Karpas-422 (cell line): ENCODE measurements at regions not wholly inside any gene's neighbourhood (a gene's known extent, or its start where the extent isn't known, plus 50 kb on each side); places are given as distances from the start of the nearest gene placed in this dataset.

ENCODE experiments used
- DNase-seq: peaks from one replicate; pipeline ENCODE4 v3.0.0-alpha.2; 2015
- H2AFZ ChIP-seq: fragments of 200-600 bp; sonication (generic); 2 replicates; pipeline ENCODE4 v1.6.1; 2014; ENCODE audit warnings: antibody characterized with exemption, low read length, mixed read lengths
- H3K27ac ChIP-seq: fragments of 200-600 bp; sonication (generic); 2 replicates; pipeline ENCODE4 v1.5.1; 2014; ENCODE audit warnings: mild to moderate bottlenecking, low read length, moderate library complexity
- H3K27me3 ChIP-seq: fragments of 200-600 bp; sonication (generic); 2 replicates; pipeline ENCODE4 v1.6.1; 2014; ENCODE audit warnings: low read length, mixed read lengths
- H3K36me3 ChIP-seq: fragments of 200-600 bp; sonication (generic); 2 replicates; pipeline ENCODE4 v1.6.1; 2014; ENCODE audit warnings: low read length, mixed read lengths; ENCODE audit not compliant: insufficient read depth
- H3K4me1 ChIP-seq: fragments of 200-600 bp; sonication (generic); 2 replicates; pipeline ENCODE4 v1.6.1; 2014; ENCODE audit warnings: mild to moderate bottlenecking, low read length, mixed read lengths
- H3K4me2 ChIP-seq: fragments of 200-600 bp; sonication (generic); 2 replicates; pipeline ENCODE4 v1.6.1; 2014; ENCODE audit warnings: low read length, low read depth, mild to moderate bottlenecking; ENCODE audit not compliant: poor library complexity, severe bottlenecking
- H3K4me3 ChIP-seq: fragments of 200-600 bp; sonication (generic); 2 replicates; pipeline ENCODE4 v1.5.1; 2014; ENCODE audit warnings: mild to moderate bottlenecking, antibody characterized with exemption, low read length, mixed read lengths
- H3K79me2 ChIP-seq: fragments of 200-600 bp; sonication (generic); 2 replicates; pipeline ENCODE4 v1.6.1; 2014; ENCODE audit warnings: mild to moderate bottlenecking, low read length, mixed read lengths
- H3K9ac ChIP-seq: fragments of 200-600 bp; sonication (generic); 2 replicates; pipeline ENCODE4 v1.6.0; 2014; ENCODE audit warnings: low read length
- H3K9me2 ChIP-seq: fragments of 200-600 bp; sonication (generic), shearing (Covaris generic); replicated peaks from 2 replicates; pipeline ENCODE4 v1.6.0; 2014; ENCODE audit warnings: mild to moderate bottlenecking, low read length, moderate library complexity; ENCODE audit not compliant: insufficient read depth
- H3K9me3 ChIP-seq: fragments of 300-700, 200-600 bp; sonication (generic); 2 replicates; pipeline ENCODE4 v1.6.1; 2014; ENCODE audit warnings: low read length, mixed read lengths
- H4K20me1 ChIP-seq: fragments of 200-600 bp; sonication (generic); 2 replicates; pipeline ENCODE4 v1.6.1; 2014; ENCODE audit warnings: mild to moderate bottlenecking, antibody characterized with exemption, low read length, low read depth; ENCODE audit not compliant: insufficient read depth

GRCh38 chr2:180751306-180751920 lies 229.0 kb upstream of the UBE2E3 start:
- Histone ChIP-seq H3K4me1 (no peaks in the 10 kb centered on the region), H4K20me1 (no peaks in the 10 kb centered on the region), H3K36me3 (no peaks in the 10 kb centered on the region), H3K79me2 (no peaks in the 10 kb centered on the region), H3K9me2 (no peaks in the 10 kb centered on the region), H3K27ac (no peak overlapping the region), H3K27me3 (no peaks in the 10 kb centered on the region), H3K4me2 (no peak overlapping the region), H2AFZ (no peak overlapping the region), H3K9ac (no peak overlapping the region), H3K9me3 (no peaks in the 10 kb centered on the region), H3K4me3 (no peak overlapping the region)
- no peak for DNase-seq

- no peak overlapping the region for H3K4me3 ChIP-seq
- no peaks in the 10 kb centered on the region for H3K79me2 ChIP-seq
- no peaks in the 10 kb centered on the region for H3K36me3 ChIP-seq
- no peaks in the 10 kb centered on the region for H3K9me2 ChIP-seq
- no peaks in the 10 kb centered on the region for H3K9me3 ChIP-seq
- no peak overlapping the region for H3K27ac ChIP-seq
- H4K20me1 ChIP-seq = no peaks in the 10 kb centered on the region
- H3K4me1 ChIP-seq = no peaks in the 10 kb centered on the region
- DNase-seq = no peak
- no peak overlapping the region for H3K4me2 ChIP-seq
- H3K27me3 ChIP-seq = no peaks in the 10 kb centered on the region
- H2AFZ ChIP-seq = no peak overlapping the region
- no peak overlapping the region for H3K9ac ChIP-seq
These were observed 232.7 kb upstream of the UBE2E3 start for GRCh38 chr2:180747728-180748127.

GRCh38 chr2:180743401-180743800 lies 237.0 kb upstream of the UBE2E3 start:
- no peak overlapping the region for H3K4me3 ChIP-seq
- no peaks in the 10 kb centered on the region for H3K9me3 ChIP-seq
- H4K20me1 ChIP-seq = no peaks in the 10 kb centered on the region
- no peaks in the 10 kb centered on the region for H3K36me3 ChIP-seq
- no peaks in the 10 kb centered on the region for H3K27me3 ChIP-seq
- no peak overlapping the region for H3K4me2 ChIP-seq
- no peaks in the 10 kb centered on the region for H3K9me2 ChIP-seq
- no peak overlapping the region for H3K27ac ChIP-seq
- no peaks in the 10 kb centered on the region for H3K79me2 ChIP-seq
- DNase-seq = no peak
- no peaks in the 10 kb centered on the region for H3K4me1 ChIP-seq
- H2AFZ ChIP-seq = no peak overlapping the region
- no peak overlapping the region for H3K9ac ChIP-seq

GRCh38 chr2:180742801-180743200 lies 237.6 kb upstream of the UBE2E3 start:
- Histone ChIP-seq H3K27me3 (no peaks in the 10 kb centered on the region), H3K4me2 (no peak overlapping the region), H3K9me3 (no peaks in the 10 kb centered on the region), H3K4me1 (no peaks in the 10 kb centered on the region), H4K20me1 (no peaks in the 10 kb centered on the region), H3K36me3 (no peaks in the 10 kb centered on the region), H3K9ac (no peak overlapping the region), H3K9me2 (no peaks in the 10 kb centered on the region), H3K27ac (no peak overlapping the region), H3K79me2 (no peaks in the 10 kb centered on the region), H2AFZ (no peak overlapping the region), H3K4me3 (no peak overlapping the region)
- no peak for DNase-seq

- Histone ChIP-seq H3K4me2 (no peak overlapping the region), H3K9me3 (no peaks in the 10 kb centered on the region), H3K9me2 (no peaks in the 10 kb centered on the region), H3K36me3 (no peaks in the 10 kb centered on the region), H3K79me2 (no peaks in the 10 kb centered on the region), H4K20me1 (no peaks in the 10 kb centered on the region), H3K9ac (no peak overlapping the region), H3K27ac (no peak overlapping the region), H3K27me3 (no peaks in the 10 kb centered on the region), H3K4me1 (peaks cover 2% of the 10 kb centered on the region), H2AFZ (no peak overlapping the region), H3K4me3 (no peak overlapping the region)
- DNase-seq = no peak
These were observed 241.3 kb upstream of the UBE2E3 start for GRCh38 chr2:180739070-180739469.

- H3K9ac ChIP-seq = no peak overlapping the region
These were observed 244.6 kb upstream of the UBE2E3 start for GRCh38 chr2:180735799-180736198.

GRCh38 chr2:180734382-180734781 lies 246.0 kb upstream of the UBE2E3 start:
- no peaks in the 10 kb centered on the region for H3K9me2 ChIP-seq
- H3K79me2 ChIP-seq = no peaks in the 10 kb centered on the region
- no peak overlapping the region for H3K4me2 ChIP-seq
- H3K9ac ChIP-seq = no peak overlapping the region
- H3K27ac ChIP-seq = no peak overlapping the region
- no peak overlapping the region for H2AFZ ChIP-seq
- peaks cover 8% of the 10 kb centered on the region for H3K4me1 ChIP-seq
- no peaks in the 10 kb centered on the region for H4K20me1 ChIP-seq
- H3K9me3 ChIP-seq = no peaks in the 10 kb centered on the region
- H3K36me3 ChIP-seq = no peaks in the 10 kb centered on the region
- H3K27me3 ChIP-seq = no peaks in the 10 kb centered on the region
- DNase-seq = no peak
- no peak overlapping the region for H3K4me3 ChIP-seq

More at GRCh38 chr2:180735799-180736198, 244.6 kb upstream of the UBE2E3 start:
- H3K4me1 ChIP-seq = peaks cover 8% of the 10 kb centered on the region
- no peak for DNase-seq
- H3K4me3 ChIP-seq = no peak overlapping the region
- H3K4me2 ChIP-seq = no peak overlapping the region
- H3K36me3 ChIP-seq = no peaks in the 10 kb centered on the region
- H3K27ac ChIP-seq = no peak overlapping the region
- no peaks in the 10 kb centered on the region for H3K9me3 ChIP-seq
- no peaks in the 10 kb centered on the region for H3K79me2 ChIP-seq
- H4K20me1 ChIP-seq = no peaks in the 10 kb centered on the region
- H2AFZ ChIP-seq = no peak overlapping the region
- H3K27me3 ChIP-seq = no peaks in the 10 kb centered on the region
- no peaks in the 10 kb centered on the region for H3K9me2 ChIP-seq

GRCh38 chr2:180733330-180733729 lies 247.1 kb upstream of the UBE2E3 start:
- Histone ChIP-seq H3K27me3 (no peaks in the 10 kb centered on the region), H3K9me3 (no peaks in the 10 kb centered on the region), H2AFZ (no peak overlapping the region), H3K9ac (no peak overlapping the region), H4K20me1 (no peaks in the 10 kb centered on the region), H3K4me1 (peaks cover 8% of the 10 kb centered on the region), H3K27ac (no peak overlapping the region), H3K4me2 (no peak overlapping the region), H3K9me2 (no peaks in the 10 kb centered on the region), H3K79me2 (no peaks in the 10 kb centered on the region), H3K36me3 (no peaks in the 10 kb centered on the region), H3K4me3 (no peak overlapping the region)
- DNase-seq = no peak

GRCh38 chr2:180732337-180732736 lies 248.1 kb upstream of the UBE2E3 start:
- Histone ChIP-seq H3K9ac (no peak overlapping the region), H4K20me1 (no peaks in the 10 kb centered on the region), H3K27ac (no peak overlapping the region), H3K36me3 (no peaks in the 10 kb centered on the region), H3K9me3 (no peaks in the 10 kb centered on the region), H3K79me2 (no peaks in the 10 kb centered on the region), H2AFZ (no peak overlapping the region), H3K4me3 (no peak overlapping the region), H3K4me1 (peaks cover 8% of the 10 kb centered on the region), H3K4me2 (no peak overlapping the region), H3K27me3 (no peaks in the 10 kb centered on the region), H3K9me2 (no peaks in the 10 kb centered on the region)
- DNase-seq = no peak
